ENCODE measurements at regions not wholly inside any gene's neighbourhood (a gene's known extent, or its start where the extent isn't known, plus 50 kb on each side); places are given as distances from the start of the nearest gene placed in this dataset.

DNA sequence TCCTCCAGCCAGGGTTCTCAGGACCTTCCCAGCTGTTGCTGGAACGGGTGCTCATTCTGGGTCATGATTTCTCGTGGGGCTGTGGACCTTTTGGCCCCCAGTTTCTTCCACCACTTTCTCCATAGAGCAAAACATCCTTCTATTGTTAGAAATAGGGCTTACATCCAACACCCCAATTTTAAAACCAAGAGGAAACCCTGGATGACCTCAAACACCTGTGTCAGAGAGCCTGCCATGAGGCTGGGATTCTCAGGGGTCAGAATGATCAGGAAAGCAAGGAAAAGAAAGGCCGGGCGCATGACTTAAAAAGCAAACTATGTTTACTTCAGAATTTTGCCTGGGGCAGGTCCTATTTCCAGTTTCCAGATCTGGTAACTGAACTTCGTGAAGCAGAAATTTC, 307.9 kb upstream of the MEIS1 start:
- no peak overlapping the region for H3K9ac ChIP-seq (ENCODE audit: low read length)
- H3F3A ChIP-seq (ENCODE audit: insufficient read depth) = no peaks in the 10 kb centered on the region
- no peaks in the 10 kb centered on the region for H3K9me2 ChIP-seq (replicated peaks; ENCODE audit: insufficient read depth, low read length)
- H3K4me2 ChIP-seq (ENCODE audit: low read depth, low read length, poor library complexity, severe bottlenecking) = no peak overlapping the region
- H4K20me1 ChIP-seq (ENCODE audit: low read depth, low read length) = no peaks in the 10 kb centered on the region
- H3K27ac ChIP-seq (ENCODE audit: low read depth, low read length) = no peak overlapping the region
- H3K9me3 ChIP-seq (ENCODE audit: insufficient read depth, low read length) = no peaks in the 10 kb centered on the region
- TF ChIP-seq EZH2phosphoT487 (conservative IDR thresholded peaks at IDR 0.05; ENCODE audit: low read length) (no peak), CTCF (IDR thresholded peaks at IDR 0.05; ENCODE audit: insufficient read depth, low read length, poor library complexity, severe bottlenecking) (no peak)
- H3K36me3 ChIP-seq (ENCODE audit: low read length) = no peaks in the 10 kb centered on the region
- no peak overlapping the region for H2AFZ ChIP-seq (ENCODE audit: low read depth, low read length, severe bottlenecking)
- no peaks in the 10 kb centered on the region for H3K79me2 ChIP-seq (ENCODE audit: insufficient read depth, low read length)
- H3K27me3 ChIP-seq (ENCODE audit: low read length) = no peaks in the 10 kb centered on the region
- no peak overlapping the region for H3K4me3 ChIP-seq (ENCODE audit: insufficient read depth, low read length, poor library complexity, severe bottlenecking)

GRCh38 chr2:66125951-66126350, 309.0 kb upstream of the MEIS1 start:
- H2AFZ ChIP-seq (ENCODE audit: low read depth, low read length, severe bottlenecking) = no peak overlapping the region
- no peak overlapping the region for H3K27ac ChIP-seq (ENCODE audit: low read depth, low read length)
- no peaks in the 10 kb centered on the region for H3K9me3 ChIP-seq (ENCODE audit: insufficient read depth, low read length)

GRCh38 chr2:66122516-66122915, 312.4 kb upstream of the MEIS1 start:
- no peak overlapping the region for H3K4me3 ChIP-seq (ENCODE audit: insufficient read depth, low read length, poor library complexity, severe bottlenecking)
- H3K4me2 ChIP-seq (ENCODE audit: low read depth, low read length, poor library complexity, severe bottlenecking) = no peak overlapping the region
- H3K27me3 ChIP-seq (ENCODE audit: low read length) = no peaks in the 10 kb centered on the region
- H3K9me3 ChIP-seq (ENCODE audit: insufficient read depth, low read length) = no peaks in the 10 kb centered on the region
- TF ChIP-seq EZH2phosphoT487 (conservative IDR thresholded peaks at IDR 0.05; ENCODE audit: low read length) = no peak
- no peak for TF ChIP-seq CTCF (IDR thresholded peaks at IDR 0.05; ENCODE audit: insufficient read depth, low read length, poor library complexity, severe bottlenecking)
- H3K79me2 ChIP-seq (ENCODE audit: insufficient read depth, low read length) = no peaks in the 10 kb centered on the region
- no peaks in the 10 kb centered on the region for H3K9me2 ChIP-seq (replicated peaks; ENCODE audit: insufficient read depth, low read length)
- H3K36me3 ChIP-seq (ENCODE audit: low read length) = no peaks in the 10 kb centered on the region
- H3K27ac ChIP-seq (ENCODE audit: low read depth, low read length) = no peak overlapping the region
- H2AFZ ChIP-seq (ENCODE audit: low read depth, low read length, severe bottlenecking) = no peak overlapping the region
- no peak overlapping the region for H3K9ac ChIP-seq (ENCODE audit: low read length)
- H3F3A ChIP-seq (ENCODE audit: insufficient read depth) = no peaks in the 10 kb centered on the region
- H4K20me1 ChIP-seq (ENCODE audit: low read depth, low read length) = no peaks in the 10 kb centered on the region

More at GRCh38 chr2:66125951-66126350, 309.0 kb upstream of the MEIS1 start:
- H3F3A ChIP-seq (ENCODE audit: insufficient read depth) = no peaks in the 10 kb centered on the region
- no peaks in the 10 kb centered on the region for H3K27me3 ChIP-seq (ENCODE audit: low read length)
- H3K4me2 ChIP-seq (ENCODE audit: low read depth, low read length, poor library complexity, severe bottlenecking) = no peak overlapping the region
- no peaks in the 10 kb centered on the region for H3K9me2 ChIP-seq (replicated peaks; ENCODE audit: insufficient read depth, low read length)
- no peaks in the 10 kb centered on the region for H3K79me2 ChIP-seq (ENCODE audit: insufficient read depth, low read length)
- no peak for TF ChIP-seq EZH2phosphoT487 (conservative IDR thresholded peaks at IDR 0.05; ENCODE audit: low read length)
- TF ChIP-seq CTCF (IDR thresholded peaks at IDR 0.05; ENCODE audit: insufficient read depth, low read length, poor library complexity, severe bottlenecking) = no peak
- no peaks in the 10 kb centered on the region for H3K36me3 ChIP-seq (ENCODE audit: low read length)
- no peak overlapping the region for H3K4me3 ChIP-seq (ENCODE audit: insufficient read depth, low read length, poor library complexity, severe bottlenecking)
- no peak overlapping the region for H3K9ac ChIP-seq (ENCODE audit: low read length)
- H4K20me1 ChIP-seq (ENCODE audit: low read depth, low read length) = no peaks in the 10 kb centered on the region
